Forelimb muscle (tissue), 1 donor: ENCODE measurements at regions not wholly inside any gene's neighbourhood (a gene's known extent, or its start where the extent isn't known, plus 50 kb on each side); places are given as distances from the start of the nearest gene placed in this dataset.

ENCODE experiments used
- DNase-seq: peaks from one replicate; pipeline ENCODE4 v3.0.0-alpha.2; 2013; ENCODE audit warnings: low read depth

GRCh38 chr2:157056200-157056676, 201.3 kb upstream of the GALNT5 start:
- no peak for DNase-seq

- no peak for DNase-seq
Observed at GRCh38 chr2:157058161-157058560, 199.3 kb upstream of the GALNT5 start.

- no peak for DNase-seq
Observed at GRCh38 chr2:157059036-157059435, 198.5 kb upstream of the GALNT5 start.

GRCh38 chr2:157061799-157062198, 195.7 kb upstream of the GALNT5 start:
- DNase-seq: no peak

- DNase-seq: no peak
Observed at GRCh38 chr2:157067562-157067961, 189.9 kb upstream of the GALNT5 start.

GRCh38 chr2:157068237-157068636, 189.3 kb upstream of the GALNT5 start:
- DNase-seq: no peak

- DNase-seq: no peak
Observed at GRCh38 chr2:157075924-157076323, 181.6 kb upstream of the GALNT5 start.

- DNase-seq: no peak
Observed at GRCh38 chr2:157076526-157077161, 180.9 kb upstream of the GALNT5 start.

- no peak for DNase-seq
Observed at GRCh38 chr2:157077753-157078350, 179.7 kb upstream of the GALNT5 start.

GRCh38 chr2:157082950-157083349, 174.6 kb upstream of the GALNT5 start:
- no peak for DNase-seq

- DNase-seq: no peak
Observed at GRCh38 chr2:157085522-157085921, 172.0 kb upstream of the GALNT5 start.

- no peak for DNase-seq
Observed at GRCh38 chr2:157087373-157088002, 170.0 kb upstream of the GALNT5 start.

- DNase-seq: no peak
Observed at GRCh38 chr2:157093666-157094065, 163.8 kb upstream of the GALNT5 start.

- no peak for DNase-seq
Observed at GRCh38 chr2:157105372-157105771, 152.1 kb upstream of the GALNT5 start.

- no peak for DNase-seq
Observed at GRCh38 chr2:157106950-157107349, 150.6 kb upstream of the GALNT5 start.

- no peak for DNase-seq
Observed at GRCh38 chr2:157107460-157107859, 150.0 kb upstream of the GALNT5 start.

- DNase-seq: no peak
Observed at GRCh38 chr2:157107877-157108276, 149.6 kb upstream of the GALNT5 start.

- no peak for DNase-seq
Observed at GRCh38 chr2:157122776-157123175, 134.7 kb upstream of the GALNT5 start.

GRCh38 chr2:157124731-157125130, 132.8 kb upstream of the GALNT5 start:
- no peak for DNase-seq

- DNase-seq: no peak
Observed at GRCh38 chr2:157125685-157126084, 131.8 kb upstream of the GALNT5 start.

- no peak for DNase-seq
Observed at GRCh38 chr2:157127249-157128012, 130.1 kb upstream of the GALNT5 start.

GRCh38 chr2:157143901-157144300, 113.6 kb upstream of the GALNT5 start:
- DNase-seq: no peak
